GM19043 (cell line): ENCODE measurements at regions not wholly inside any gene's neighbourhood (a gene's known extent, or its start where the extent isn't known, plus 50 kb on each side); places are given as distances from the start of the nearest gene placed in this dataset.

ENCODE experiments used
- ATAC-seq: cut with Tn5 transposase; IDR thresholded peaks from one replicate; pipeline ENCODE4 v1.9.1; 2021; ENCODE audit warnings: low read depth; ENCODE audit not compliant: unreplicated experiment

DNA sequence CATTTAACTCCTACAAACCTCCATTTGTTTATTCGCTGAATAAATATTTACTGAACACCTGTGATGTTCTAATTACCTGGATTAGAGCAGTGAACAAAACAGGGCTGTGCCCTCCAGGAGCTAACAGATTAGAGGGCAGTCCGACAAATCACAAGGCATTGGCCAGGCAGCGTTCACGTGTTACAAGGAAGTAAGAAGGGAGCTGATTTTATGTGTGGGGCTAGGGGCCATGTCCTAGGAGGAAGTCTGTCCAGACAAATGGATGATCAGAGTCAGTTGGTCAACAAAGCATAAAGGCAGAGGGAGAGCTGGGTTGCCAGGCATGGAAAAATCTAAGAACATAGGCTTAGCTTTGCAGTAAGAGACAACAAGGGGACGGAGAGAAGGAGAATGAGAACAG is 57.3 kb upstream of the BACE2 start:
- no peak for ATAC-seq

DNA sequence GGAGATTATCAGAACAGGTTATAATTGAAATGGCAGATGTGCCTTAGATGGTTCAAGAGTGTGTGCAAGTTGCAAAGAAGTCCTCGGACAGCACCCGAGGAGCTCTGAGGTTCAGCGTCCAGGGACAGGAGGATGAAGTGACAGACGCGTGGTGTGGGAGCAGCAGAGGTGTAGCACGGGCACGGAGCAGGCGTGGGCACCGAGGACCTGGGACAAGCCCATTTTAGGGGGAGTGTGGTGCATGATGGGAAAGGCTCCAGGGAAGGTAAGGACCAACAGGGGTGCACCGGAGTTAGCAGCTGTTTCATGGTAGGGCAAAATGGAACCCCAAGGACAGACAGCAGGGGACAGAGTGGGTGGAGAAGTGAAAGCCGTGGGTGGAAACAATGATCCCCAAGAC is 56.3 kb upstream of the BACE2 start:
- ATAC-seq = no peak

DNA sequence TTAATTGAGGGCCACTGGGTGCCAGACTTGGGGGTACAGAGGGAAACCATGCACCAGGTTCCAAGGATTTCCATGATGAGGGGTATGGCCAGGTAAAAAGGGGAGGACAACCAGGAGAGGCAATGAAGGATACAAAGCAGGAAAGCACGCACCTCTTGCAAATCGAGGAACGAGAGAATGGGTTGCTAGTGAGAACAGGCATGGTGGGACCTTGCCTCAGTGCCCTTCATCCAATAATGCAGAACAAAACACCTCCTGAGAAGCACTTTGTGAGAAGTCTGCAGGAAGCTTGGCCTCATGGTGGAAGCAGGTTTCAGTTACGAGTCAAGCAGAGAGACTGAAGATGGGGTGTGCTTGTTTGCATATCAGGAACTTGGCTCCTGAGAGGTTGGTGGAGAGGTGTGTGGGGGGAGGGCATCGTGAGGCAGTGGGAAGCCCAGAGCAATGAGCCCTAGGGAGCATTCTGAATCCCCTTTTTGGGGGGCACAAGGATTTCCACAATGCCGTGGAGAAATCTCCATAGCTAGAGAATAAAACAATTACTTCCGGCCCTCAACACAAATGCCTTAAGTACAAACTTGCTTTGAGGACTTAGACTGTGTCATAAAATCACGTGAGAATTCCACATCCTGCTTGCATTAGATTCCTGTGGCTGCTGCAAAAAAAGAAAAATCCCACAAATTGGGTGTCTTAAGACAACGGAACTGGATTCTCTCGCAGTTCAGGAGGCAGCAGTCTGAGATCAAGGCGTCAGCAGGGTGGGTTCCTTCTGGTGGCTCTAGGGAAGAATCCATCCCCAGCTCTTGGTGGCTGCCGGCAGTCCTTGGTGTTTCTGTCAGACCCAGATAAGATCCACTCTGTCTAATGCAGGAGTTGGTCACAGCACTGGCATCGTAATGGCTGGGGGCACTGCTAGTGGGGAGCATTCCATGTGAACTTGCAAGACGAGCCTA is 54.9 kb upstream of the BACE2 start:
- ATAC-seq = no peak

DNA sequence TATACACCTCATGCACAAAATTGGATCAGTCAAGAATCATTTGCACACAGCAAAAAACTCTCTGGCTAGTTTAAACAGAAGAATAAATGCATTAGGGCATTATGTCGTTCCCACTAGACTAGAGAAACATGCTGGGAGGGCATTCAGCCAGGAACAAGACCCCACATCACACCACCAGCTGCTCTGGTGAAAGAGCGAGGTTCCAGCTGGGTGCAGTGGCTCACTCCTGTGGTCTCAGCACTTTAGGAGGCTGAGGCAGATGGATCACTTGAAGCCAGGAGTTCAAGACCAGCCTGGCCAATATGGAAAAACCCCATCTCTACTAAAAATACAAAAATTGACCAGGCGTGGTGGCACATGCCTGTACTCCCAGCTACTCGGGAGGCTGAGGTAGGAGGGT is 52.1 kb upstream of the BACE2 start:
- no peak for ATAC-seq
